Neutrophil (primary cell): ENCODE measurements at regions not wholly inside any gene's neighbourhood (a gene's known extent, or its start where the extent isn't known, plus 50 kb on each side); places are given as distances from the start of the nearest gene placed in this dataset.

Experiments used
- H3K27ac ChIP-seq: fragments of 200-600 bp; sonication (generic); 2 replicates; pipeline ENCODE4 v1.5.1; 2016; ENCODE audit warnings: mild to moderate bottlenecking, moderate library complexity
- H3K27me3 ChIP-seq: fragments of 200-600 bp; sonication (generic); 2 replicates; pipeline ENCODE4 v1.6.0; 2016; ENCODE audit warnings: mild to moderate bottlenecking
- H3K36me3 ChIP-seq: fragments of 200-600 bp; sonication (generic); 2 replicates; pipeline ENCODE4 v1.5.1; 2017
- H3K4me1 ChIP-seq, 2 experiments: fragments of 200-600 bp in 1 of 2; sonication (generic) in 1 of 2; 1 replicate in 1 of 2; 2 replicates in 1 of 2; pipeline versions ENCODE4 v1.5.1 to v1.6.1; 2013 to 2016; ENCODE audit warnings: low read depth in 1 of 2, low read length in 1 of 2, mild to moderate bottlenecking in 1 of 2, moderate library complexity in 1 of 2; ENCODE audit not compliant: control insufficient read depth in 1 of 2, insufficient read depth in 1 of 2
- H3K4me3 ChIP-seq, 2 experiments: fragments of 200-600 bp in 1 of 2; sonication (generic) in 1 of 2; 1 replicate in 1 of 2; 2 replicates in 1 of 2; pipeline ENCODE4 v1.5.1; 2013 to 2016; ENCODE audit warnings: low read depth in 1 of 2, low read length in 1 of 2, mild to moderate bottlenecking in 1 of 2, moderate library complexity in 1 of 2
- H3K9me3 ChIP-seq: fragments of 200-600 bp; sonication (generic); 2 replicates; pipeline ENCODE4 v1.5.1; 2016
- CTCF ChIP-seq: fragments of 200-600 bp; sonication (generic); IDR thresholded peaks from 2 replicates; pipeline ENCODE4 v1.5.1; 2016; ENCODE audit warnings: antibody characterized with exemption

- no peak overlapping the region for H3K27ac ChIP-seq
- no peaks in the 10 kb centered on the region for H3K27me3 ChIP-seq
- TF ChIP-seq CTCF: no peak
- no peaks in the 10 kb centered on the region for H3K9me3 ChIP-seq
- no peak overlapping the region for H3K4me3 ChIP-seq
- H3K36me3 ChIP-seq: no peaks in the 10 kb centered on the region
- no peaks in the 10 kb centered on the region for H3K4me1 ChIP-seq
Observed at GRCh38 chr4:123856689-123857545, 460.3 kb downstream of the SPRY1 start.

GRCh38 chr4:123858465-123858864 is 461.9 kb downstream of the SPRY1 start:
- Histone ChIP-seq H3K9me3 (no peaks in the 10 kb centered on the region), H3K27me3 (no peaks in the 10 kb centered on the region), H3K27ac (no peak overlapping the region), H3K4me1 (no peaks in the 10 kb centered on the region), H3K4me3 (no peak overlapping the region), H3K36me3 (no peaks in the 10 kb centered on the region)
- no peak for TF ChIP-seq CTCF

- Histone ChIP-seq H3K4me3 (no peak overlapping the region), H3K27me3 (no peaks in the 10 kb centered on the region), H3K4me1 (no peaks in the 10 kb centered on the region), H3K27ac (no peak overlapping the region), H3K9me3 (no peaks in the 10 kb centered on the region), H3K36me3 (no peaks in the 10 kb centered on the region)
- TF ChIP-seq CTCF: no peak
Observed at GRCh38 chr4:123862812-123863211, 466.2 kb downstream of the SPRY1 start.

- no peaks in the 10 kb centered on the region for H3K36me3 ChIP-seq
- no peaks in the 10 kb centered on the region for H3K9me3 ChIP-seq
- no peak overlapping the region for H3K27ac ChIP-seq
- no peaks in the 10 kb centered on the region for H3K4me1 ChIP-seq
- TF ChIP-seq CTCF: no peak
- H3K4me3 ChIP-seq: no peak overlapping the region
- no peaks in the 10 kb centered on the region for H3K27me3 ChIP-seq
Observed at GRCh38 chr4:123866796-123867195, 470.2 kb downstream of the SPRY1 start.

GRCh38 chr4:123867910-123868587 is 471.5 kb downstream of the SPRY1 start:
- no peak for TF ChIP-seq CTCF
- Histone ChIP-seq H3K4me1 (no peaks in the 10 kb centered on the region), H3K4me3 (no peak overlapping the region), H3K27ac (no peak overlapping the region), H3K27me3 (no peaks in the 10 kb centered on the region), H3K9me3 (no peaks in the 10 kb centered on the region), H3K36me3 (no peaks in the 10 kb centered on the region)
